HG03469 (cell line): ENCODE measurements at regions not wholly inside any gene's neighbourhood (a gene's known extent, or its start where the extent isn't known, plus 50 kb on each side); places are given as distances from the start of the nearest gene placed in this dataset.

Source experiments
- ATAC-seq: cut with Tn5 transposase; IDR thresholded peaks from one replicate; pipeline ENCODE4 v1.9.1; 2021; ENCODE audit warnings: mild to moderate bottlenecking, moderate library complexity, moderate number of reproducible peaks; ENCODE audit not compliant: unreplicated experiment

DNA sequence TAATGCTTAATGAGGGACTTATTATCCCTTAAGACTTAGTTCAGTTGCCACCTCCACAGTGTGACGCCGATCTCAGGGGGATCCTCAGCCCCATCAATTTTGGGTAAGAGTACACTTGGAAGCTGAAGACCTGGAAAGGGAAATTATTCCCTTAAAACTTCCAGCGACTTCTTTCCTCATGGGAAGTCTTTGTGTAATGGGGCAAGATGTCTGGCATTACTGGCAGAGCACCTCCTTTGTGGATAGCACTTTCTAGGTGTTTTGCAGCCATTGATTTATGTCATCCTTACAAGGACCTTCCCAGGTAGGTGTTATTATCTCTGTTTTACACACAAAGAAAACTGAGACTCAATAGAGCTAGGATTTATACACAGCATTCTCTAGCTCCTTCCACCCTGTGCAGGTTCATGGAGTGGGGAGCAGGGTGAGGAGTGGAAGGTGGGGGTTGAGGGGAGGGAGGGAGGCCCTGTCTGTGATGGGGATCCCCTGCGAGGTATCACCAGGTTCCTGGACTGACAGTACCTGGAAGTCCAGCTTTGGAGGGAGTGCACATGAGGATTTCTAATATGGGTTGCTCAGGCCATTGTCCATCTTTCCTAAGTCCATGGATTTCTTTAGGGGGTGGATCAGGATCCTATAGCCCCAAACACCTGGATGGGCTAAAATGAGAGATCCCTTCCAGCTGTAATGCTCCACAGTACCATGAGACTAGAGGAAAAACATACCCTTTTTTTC lies 79.4 kb downstream of the MYCN start:
- ATAC-seq, result no peak

DNA sequence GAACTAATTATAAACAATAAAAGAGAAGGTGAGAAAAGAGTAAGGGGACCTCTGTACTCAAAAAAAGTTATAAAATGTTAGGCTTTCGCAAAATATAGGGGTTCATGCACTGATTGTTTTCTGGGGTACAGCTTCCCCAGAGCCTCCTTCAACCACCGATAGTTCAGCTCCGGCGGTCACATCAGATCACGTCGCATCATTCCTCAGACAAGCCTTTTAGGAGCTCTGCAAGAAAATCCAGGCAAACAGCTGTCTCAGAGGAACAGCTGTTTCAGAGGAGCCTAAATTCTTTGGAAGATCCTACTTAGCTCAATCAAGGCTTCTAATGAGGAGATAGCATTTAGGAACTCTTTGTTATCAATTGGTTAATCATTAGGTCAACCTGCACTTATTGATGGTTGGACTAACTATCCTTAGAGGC lies 78.7 kb downstream of the MYCN start:
- ATAC-seq, result no peak

DNA sequence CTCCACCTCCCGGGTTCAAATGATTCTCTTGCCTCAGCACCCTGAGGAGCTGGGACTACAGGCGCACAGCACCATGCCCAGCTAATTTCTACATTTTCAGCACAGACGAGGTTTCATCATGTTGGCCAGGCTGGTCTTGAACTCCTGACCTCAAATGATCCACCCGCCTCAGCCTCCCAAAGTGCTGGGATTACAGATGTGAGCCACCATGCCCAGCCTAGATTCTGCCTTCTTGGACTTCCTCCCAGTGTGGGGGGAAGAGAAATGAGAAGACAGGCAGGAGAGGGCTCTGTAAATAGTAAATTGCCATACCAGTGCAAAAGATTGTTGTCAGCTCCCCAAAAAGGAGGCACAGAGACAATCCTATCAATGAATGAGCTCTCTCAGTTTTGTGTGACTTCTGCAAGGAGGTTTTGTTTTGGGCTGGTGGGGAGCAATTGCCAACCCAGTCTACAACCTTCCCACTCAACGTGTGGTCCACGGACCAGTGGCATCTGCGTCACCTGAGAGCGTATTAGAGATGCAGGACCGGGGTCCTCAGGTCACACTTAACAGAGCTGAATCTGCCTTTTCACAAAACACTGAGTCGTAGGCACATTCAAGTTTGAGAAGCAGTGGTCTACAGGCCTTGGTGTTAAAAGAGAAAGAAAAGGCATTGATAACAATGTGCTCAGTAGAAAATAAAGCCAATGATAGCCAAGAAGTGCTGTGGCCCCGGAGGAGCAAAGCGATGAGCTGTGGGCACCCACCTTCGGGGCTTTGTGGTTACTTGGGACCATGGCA lies 78.1 kb downstream of the MYCN start:
- ATAC-seq, result no peak

DNA sequence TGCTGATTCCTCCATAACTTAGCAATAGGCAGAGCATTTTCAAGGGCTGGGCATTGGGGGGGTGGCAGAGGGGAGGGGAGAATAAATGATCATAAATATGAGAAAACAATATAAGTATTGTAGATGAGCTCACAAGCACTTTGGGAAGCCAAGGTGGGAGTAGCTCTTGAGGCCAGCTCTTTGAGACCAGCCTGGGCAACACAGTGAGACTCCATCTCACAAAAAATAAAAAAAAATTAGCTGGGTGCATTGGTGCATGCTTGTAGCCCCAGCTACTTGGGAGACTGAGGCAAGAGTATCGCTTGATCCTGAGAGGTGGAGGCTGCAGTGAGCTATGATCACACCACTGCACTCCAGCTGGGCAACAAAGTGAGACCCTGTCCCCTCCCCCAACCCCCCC lies 75.9 kb downstream of the MYCN start:
- no peak for ATAC-seq

DNA sequence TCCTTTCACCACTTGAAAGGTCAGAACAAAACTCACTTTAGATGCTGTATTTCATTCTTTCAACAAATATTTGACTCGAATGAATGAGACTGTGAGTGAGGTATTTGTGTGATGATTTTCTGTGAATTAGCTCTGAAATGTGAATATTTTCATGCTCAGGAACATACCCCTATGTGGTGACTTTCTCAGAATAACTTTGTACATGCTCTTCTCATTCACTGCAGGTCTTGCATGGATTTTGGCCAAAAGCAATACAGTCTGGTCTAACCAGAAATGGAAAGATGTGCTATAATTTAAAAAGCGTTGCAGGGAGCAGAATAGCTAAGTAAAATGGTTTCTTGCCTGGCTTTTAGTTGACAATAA lies 75.5 kb downstream of the MYCN start:
- ATAC-seq, result no peak

DNA sequence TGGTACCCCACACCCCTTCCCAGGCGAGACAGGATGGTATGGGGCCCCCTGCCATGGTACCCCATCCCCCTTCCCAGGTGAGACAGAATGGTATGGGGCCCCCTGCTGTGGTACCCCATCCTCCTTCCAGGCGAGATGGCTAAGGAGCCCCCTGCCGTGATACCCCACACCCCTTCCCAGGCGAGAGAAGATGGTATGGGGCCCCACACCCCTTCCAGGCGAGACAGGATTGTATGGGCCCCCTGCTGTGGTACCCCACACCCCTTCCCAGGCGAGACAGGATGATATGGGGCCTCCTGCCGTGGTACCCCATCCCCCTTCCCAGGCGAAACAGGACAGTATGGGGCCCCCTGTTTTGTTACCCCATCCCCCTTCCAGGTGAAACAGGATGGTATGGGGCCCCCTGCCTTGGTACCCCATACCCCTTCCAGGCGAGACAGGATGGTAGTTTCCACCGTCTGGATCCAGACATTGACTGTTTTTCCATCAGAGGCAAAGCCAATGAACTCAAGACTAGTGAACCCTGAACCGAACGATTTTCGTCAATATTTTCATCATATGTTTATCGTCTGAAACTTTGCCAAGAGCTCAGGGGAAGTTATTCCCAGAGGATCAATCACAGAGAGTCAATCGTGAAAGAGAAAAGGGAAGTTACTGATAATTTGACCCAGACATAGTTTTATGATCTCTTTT lies 75.0 kb downstream of the MYCN start:
- ATAC-seq, result no peak

DNA sequence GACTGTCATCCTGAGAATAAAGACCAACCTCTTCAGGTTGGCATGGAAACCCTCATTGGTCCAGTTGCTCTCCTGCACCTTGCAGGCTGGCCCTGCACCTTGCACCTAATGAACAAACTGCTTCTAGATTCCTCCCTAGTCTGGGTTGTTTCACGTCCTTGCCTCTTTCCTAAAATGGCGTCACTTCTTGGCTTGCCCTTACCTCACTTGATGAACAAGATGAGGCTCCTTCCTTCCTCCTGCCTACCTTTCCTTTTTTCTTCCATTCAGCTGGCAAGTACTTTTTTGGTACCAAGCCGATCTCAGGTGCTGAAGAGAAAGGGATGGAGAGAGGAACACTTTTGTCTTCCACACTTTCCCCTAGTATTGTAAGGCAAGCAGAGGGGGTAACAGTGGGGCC lies 74.5 kb downstream of the MYCN start:
- no peak for ATAC-seq

DNA sequence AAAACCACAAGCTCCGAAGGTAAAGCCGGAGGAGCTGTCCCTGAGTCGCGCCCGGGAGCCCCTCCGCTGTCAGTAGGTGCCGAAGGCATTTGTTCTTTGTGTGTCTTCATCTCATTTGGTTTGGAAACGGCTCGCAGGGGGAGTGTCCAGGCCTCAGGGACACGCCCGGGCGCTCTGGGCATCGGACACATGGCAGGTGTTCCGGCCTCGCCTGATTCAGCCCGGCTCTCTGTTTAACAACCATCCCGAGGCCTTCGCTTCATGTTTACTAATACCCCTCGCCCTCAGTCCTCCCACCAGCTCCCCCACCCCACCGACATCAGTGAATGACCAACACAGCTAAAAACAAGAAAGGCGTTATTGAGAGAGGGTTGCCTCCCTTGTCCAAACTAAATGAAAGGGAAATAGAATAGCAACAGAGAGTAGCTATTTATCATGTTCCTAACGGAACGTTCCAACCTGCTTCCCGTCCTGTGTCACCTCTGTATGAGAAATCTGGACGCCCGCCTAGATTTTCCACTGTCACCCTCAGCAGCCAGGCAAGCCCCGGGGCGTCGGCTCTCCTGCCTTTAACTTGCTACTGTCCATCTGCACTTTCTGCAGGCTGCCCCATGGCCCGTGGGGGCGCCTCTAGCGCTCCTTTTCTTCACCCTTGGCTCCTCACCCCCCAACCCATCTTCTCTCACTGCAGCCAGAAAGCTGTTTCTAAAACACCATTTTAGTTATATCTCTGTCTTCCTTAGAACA lies 73.9 kb downstream of the MYCN start:
- ATAC-seq, result no peak

DNA sequence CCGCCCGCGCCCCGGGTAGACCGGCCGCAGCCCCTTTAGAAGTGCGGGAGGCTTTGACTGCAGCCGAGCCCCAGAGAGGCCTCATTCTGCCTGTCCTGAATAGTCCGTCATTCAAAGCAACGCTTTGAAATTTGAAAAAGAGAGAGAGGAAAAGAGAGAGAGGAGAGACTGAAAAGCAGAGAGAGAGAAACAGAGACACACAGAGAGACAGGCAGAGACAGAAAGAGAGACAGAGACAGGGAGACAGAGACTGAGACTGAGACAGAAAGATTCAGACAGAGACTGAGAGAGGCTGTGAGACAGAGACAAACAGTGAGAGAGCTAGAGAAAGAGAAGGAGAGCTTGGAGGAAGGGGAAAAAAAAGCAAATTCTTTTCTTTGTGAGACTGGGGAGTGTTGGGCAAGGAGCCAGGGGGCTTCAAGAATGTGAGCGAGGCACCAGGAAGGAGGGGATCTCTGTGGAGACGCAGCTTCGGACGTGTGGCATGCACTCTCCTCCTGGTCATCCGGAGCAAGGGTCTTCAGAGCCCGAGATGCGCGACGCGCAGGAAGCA lies 73.1 kb downstream of the MYCN start:
- ATAC-seq, result no peak

DNA sequence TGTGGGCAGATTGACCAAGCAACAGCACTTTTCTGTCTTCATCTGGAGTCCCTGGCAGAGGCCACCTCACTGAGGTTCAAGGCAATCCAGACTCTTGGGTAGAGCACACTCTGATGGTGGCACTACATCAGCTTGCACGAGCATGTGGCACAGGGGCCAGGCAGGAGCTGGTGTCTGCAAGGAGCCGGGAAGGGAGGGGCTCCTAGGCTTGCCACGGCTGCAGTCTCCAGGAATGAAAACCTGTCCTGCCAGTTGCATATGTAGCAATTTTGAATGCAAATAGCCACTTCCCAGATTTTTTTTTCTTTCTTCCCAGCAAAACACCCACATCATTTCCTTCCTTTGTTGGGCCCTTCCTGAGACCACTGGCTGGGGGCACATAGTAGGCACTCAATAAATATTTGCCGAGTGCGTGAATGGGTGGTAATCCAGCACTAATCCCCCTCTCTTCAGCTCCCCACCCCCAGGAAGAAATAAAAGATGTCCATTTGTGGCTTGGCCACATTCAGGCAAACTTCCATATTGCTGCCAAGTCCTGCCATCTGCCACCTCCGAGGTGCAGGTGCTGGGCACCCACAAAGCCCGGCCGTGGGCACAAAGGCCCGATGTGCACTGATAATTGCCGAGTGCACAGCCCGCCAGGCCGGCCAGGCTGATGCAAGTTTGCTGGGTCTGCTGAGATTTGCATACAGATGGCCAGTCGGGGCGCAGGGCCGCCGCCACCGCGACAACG lies 72.4 kb downstream of the MYCN start:
- ATAC-seq, result no peak

DNA sequence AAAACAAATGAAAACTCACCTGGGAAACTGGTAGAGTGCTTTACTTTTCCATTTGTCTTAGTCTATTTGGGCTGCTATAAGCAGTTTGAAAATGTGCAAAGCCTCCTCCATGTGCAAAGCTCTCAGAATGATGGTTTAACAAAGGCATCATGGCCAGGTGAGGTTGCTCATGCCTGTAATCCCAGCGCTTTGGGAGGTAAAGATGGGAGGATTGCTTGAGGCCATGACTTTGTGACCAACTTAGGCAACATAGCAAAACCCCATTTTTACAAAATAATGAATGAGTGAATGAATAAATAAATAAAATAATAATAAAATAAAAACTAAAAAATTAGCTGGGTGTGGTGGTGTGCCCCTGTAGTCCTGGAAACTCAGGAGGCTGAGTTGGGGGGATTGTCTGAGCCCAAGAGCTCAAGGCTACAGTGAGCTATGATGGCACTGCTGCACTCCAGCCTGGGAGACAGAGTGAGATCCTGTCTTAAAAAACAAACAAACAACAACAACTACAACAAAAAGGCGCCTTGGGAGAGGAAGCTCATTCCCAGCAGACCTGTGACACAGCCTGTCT lies 71.8 kb downstream of the MYCN start:
- ATAC-seq, result no peak

DNA sequence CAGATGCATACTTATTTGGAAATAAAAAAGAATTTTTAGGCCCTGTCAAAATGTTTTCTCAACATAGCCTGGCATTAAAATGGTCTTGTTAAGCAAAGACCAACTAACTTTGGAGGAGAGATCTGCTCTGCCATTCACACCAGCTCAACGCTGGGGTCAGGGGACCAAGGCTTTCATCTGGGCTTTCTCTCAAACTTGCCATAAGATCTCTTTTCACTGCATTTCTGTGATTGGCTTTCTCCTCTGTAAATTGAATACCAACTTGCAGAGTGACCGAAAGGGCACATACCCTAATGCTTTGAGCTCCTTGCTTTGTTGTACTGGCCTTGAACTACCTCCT lies 71.2 kb downstream of the MYCN start:
- no peak for ATAC-seq

DNA sequence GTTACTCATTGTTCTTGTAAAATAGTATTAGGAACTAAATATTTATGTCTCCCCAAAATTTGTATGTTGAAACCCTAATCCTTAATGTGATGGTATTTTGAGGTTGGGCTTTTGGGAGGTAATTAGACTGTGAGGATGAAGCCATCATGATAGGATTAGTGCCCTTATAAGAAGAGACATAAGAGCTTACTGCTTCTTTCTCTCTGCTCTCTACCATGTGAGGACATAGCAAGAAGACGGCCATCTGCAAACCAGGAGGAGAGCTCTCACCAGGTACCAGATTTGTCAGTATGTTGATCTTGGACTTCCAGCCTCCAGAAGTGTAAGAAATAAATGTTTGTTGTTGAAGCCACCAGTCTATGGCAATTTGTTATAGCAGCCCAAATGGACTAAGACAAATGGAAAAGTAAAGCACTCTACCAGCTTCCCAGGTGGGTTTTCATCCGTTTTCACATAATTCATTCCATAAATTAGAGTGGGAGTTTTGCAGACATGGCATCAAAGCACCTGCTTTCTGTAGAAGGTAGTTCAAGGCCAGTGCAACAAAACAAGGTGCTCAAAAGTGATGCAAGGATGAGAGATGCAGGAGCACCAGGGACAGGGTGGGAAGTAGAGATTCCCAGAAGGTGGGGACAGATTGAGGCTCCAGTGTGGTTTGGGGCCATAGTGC lies 70.7 kb downstream of the MYCN start:
- no peak for ATAC-seq

DNA sequence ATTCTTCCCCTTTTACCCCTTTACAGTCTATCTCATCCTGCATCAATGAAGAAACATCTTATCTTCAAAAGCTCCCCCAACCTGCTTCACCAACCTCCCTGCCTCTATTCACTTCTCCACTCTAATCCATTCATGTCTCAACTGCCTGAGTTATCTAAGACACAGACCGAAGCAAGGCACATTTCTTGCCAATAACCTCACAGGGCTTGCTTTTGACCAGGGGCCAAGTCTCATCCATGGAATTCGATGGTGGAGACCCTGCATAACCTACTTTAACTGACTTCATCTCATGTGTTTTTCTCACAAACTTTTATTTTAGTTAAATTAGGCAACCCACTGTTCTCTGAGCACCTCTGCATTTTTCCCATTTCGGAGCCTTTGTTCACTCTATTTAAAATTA lies 69.7 kb downstream of the MYCN start:
- no peak for ATAC-seq

DNA sequence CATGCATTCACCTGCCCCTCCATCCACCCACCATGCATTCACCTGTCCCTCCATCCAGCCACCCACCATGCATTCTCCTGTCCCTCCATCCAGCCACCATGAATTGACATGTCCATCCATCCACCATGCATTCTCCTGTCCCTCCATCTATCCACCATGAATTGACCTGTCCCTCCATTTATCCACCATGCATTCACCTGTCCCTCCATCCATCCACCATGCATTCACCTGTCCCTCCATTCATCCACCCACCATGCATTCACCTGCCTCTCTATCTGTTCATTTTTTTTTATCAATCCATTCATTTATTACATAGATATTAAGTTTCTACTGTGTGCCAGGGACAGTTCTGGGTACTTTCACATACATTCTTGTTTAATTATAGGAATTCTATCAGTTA lies 69.2 kb downstream of the MYCN start:
- no peak for ATAC-seq

DNA sequence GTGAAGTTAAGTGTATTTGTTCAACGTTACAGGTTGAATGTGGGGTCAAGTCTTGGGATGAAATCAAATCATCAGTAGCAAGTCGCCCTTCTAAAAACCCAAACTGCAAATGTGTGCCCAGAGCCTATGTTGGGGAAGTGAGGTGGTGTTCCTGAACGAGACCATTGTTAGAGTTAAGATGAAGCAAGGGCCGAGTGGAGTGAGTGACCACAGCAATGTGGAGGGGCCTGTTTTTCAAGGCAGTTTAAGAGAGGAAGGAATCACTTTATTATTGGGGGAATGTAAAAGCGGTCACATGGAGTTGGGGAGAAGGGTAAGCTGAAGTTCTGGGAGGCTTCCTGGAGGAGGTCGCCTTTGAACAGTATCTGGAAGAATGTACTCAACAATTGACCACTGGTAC lies 68.5 kb downstream of the MYCN start:
- ATAC-seq, result no peak

DNA sequence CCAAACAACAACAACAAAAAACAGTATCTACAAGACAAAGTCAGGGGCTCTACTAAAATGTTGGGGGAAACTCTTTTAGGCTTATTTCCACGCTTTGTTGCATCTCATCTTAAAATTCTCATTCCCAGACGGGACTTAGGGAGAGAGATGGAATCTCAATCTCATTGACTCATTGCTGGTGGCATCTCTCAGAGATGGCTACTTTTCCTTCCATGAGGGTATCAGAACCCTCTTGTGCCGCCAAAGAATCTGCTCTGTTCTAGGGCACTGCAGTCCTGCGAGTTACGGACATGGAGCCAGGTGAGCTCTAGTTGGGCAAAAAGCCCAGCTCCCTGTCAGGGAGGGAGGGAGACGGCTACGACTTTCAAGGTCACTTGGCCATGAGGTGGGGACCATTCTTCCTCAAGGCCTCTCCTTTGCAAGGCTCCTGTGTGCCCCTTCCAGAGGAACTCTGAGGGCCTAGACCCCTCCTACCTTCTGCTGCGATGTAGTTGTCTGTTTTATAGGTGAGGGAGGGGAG lies 68.0 kb downstream of the MYCN start:
- ATAC-seq, result no peak

DNA sequence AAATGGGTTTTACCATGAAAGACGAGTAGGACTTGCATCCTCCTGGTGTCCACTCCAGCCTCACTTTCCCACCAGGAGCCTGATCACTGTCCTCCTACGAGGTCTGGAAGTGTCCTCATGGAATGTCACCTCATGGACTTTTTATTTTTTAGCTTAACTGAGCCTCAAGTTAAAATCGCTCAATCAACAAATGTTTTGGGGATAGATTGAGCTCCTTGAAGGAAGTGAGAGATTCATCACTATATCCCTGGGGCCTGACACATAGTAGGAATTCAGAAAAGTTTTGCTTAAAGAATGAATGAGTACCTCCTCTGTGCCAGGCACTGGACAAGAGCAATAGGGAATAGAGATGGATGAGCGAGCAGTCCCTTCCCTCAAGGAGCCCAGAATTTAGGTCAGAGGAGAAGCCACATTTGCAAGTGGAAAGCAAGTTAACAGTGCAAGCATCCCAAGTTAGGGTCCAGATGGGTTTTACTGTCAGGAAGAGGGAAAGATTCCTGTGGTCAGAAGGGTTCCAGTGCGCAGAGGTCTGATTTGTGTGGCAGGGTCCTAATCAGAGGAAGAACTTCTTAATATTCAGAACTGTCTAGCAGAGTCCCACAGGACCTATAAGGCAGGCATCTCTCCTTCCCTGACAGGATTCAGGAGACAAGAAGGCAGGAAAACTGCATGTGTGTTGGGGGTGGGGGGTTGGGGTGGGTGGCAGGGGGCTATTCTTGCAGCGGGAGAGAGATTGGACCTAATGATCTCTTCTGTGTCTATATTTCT lies 67.0 kb downstream of the MYCN start:
- no peak for ATAC-seq
